K562 (cell line): ENCODE measurements at regions not wholly inside any gene's neighbourhood (a gene's known extent, or its start where the extent isn't known, plus 50 kb on each side); places are given as distances from the start of the nearest gene placed in this dataset.

Source experiments
- ATAC-seq: fragments of 200-7000 bp; cut with Tn5 transposase; 3 replicates; pipeline ENCODE4 v1.9.1; 2020; ENCODE audit warnings: moderate library complexity
- BruUV-seq: library from RNA; stranded (reverse); fragments of 400-500 nt; replicated peaks from 2 replicates; lab custom pipeline; 2021; lab: Mats Ljungman, UMichigan
- CTCF ChIA-PET: fragments of 300-600 bp; formaldehyde crosslinking; extraction: SDS; loops from one replicate; lab custom pipeline; 2021; ENCODE audit warnings: low intra/inter-chr PET ratio; lab: Yijun Ruan, JAX
- POLR2A ChIA-PET: fragments of 300-600, 350-650 bp; sonication (Branson Sonifier 250); formaldehyde crosslinking; extraction: SDS; loops from one replicate; lab custom pipeline; 2021; ENCODE audit warnings: antibody characterized with exemption, inconsistent platforms; lab: Yijun Ruan, JAX
- DNase-seq, 4 experiments: peaks; one replicate each; pipeline versions ENCODE4 v3.0.0 to v3.0.0-alpha.2; 2011 to 2018; ENCODE audit warnings: low spot score in 3 of 4, mixed read lengths in 3 of 4; ENCODE audit errors: extremely low read depth in 1 of 4
- FAIRE-seq: peaks from 2 replicates; lab custom pipeline; 2011; peaks lifted over from hg19 to GRCh38; lab: Jason Lieb, UNC
- H2AFZ ChIP-seq: 2 replicates; pipeline ENCODE4 v1.6.0; 2011; ENCODE audit warnings: low read depth, low read length, control low read depth, inconsistent platforms
- H3K27ac ChIP-seq: fragments of 200-600 bp; 3 replicates; pipeline ENCODE4 v1.8.0; 2011; ENCODE audit warnings: low read depth, mild to moderate bottlenecking, control low read depth, inconsistent platforms, low read length, moderate library complexity, mixed read lengths; ENCODE audit errors: extremely low read depth
- H3K27me3 ChIP-seq, 2 experiments: fragments of 300-600 bp in 1 of 2; 2 replicates in 1 of 2; 3 replicates in 1 of 2; pipeline versions ENCODE4 v1.6.0 to v1.8.0; 2011; ENCODE audit warnings: inconsistent platforms in 2 of 2, low read length in 2 of 2, mild to moderate bottlenecking in 1 of 2, mixed read lengths in 1 of 2, moderate library complexity in 1 of 2; ENCODE audit not compliant: control insufficient read depth in 2 of 2, insufficient read depth in 2 of 2
- H3K36me3 ChIP-seq: fragments of 300-600 bp; 3 replicates; pipeline ENCODE4 v1.8.0; 2011; ENCODE audit warnings: mild to moderate bottlenecking, low read length, inconsistent platforms; ENCODE audit not compliant: control insufficient read depth, insufficient read depth
- H3K4me1 ChIP-seq, 2 experiments: fragments of 200-600 bp in 1 of 2; replicated peaks in 1 of 2; 2 replicates in 1 of 2; 3 replicates in 1 of 2; pipeline versions ENCODE4 v1.5.1 to v1.8.0; 2011; ENCODE audit warnings: inconsistent platforms in 2 of 2, low read length in 2 of 2, mild to moderate bottlenecking in 1 of 2, mixed read lengths in 1 of 2, moderate library complexity in 1 of 2; ENCODE audit not compliant: control insufficient read depth in 2 of 2, insufficient read depth in 2 of 2
- H3K4me2 ChIP-seq: 2 replicates; pipeline ENCODE4 v1.6.1; 2011; ENCODE audit warnings: low read length, control low read depth, inconsistent platforms, mixed read lengths; ENCODE audit not compliant: insufficient read depth
- H3K4me3 ChIP-seq: fragments of 200-600 bp; sonication (generic), shearing (Covaris generic); 2 replicates; pipeline ENCODE4 v1.5.1; 2016; ENCODE audit warnings: control low read depth, inconsistent platforms
- H3K79me2 ChIP-seq: fragments of 200-600 bp; 3 replicates; pipeline ENCODE4 v1.8.0; 2011; ENCODE audit warnings: low read length, inconsistent platforms; ENCODE audit not compliant: control insufficient read depth, insufficient read depth
- H3K9ac ChIP-seq, 2 experiments: 2 replicates each; pipeline versions ENCODE4 v1.6.0 to v1.6.1; 2011; ENCODE audit warnings: low read depth in 2 of 2, low read length in 2 of 2, control low read depth in 1 of 2, inconsistent platforms in 1 of 2, mild to moderate bottlenecking in 1 of 2, mixed read lengths in 1 of 2; ENCODE audit not compliant: insufficient read depth in 1 of 2
- H3K9me1 ChIP-seq: one replicate; pipeline ENCODE4 v1.6.0; 2011; ENCODE audit warnings: inconsistent platforms, mild to moderate bottlenecking, low read length, moderate library complexity; ENCODE audit not compliant: control insufficient read depth, insufficient read depth
- H3K9me3 ChIP-seq: replicated peaks from 2 replicates; pipeline ENCODE4 v1.5.1; 2011; ENCODE audit warnings: low read depth, low read length, inconsistent platforms; ENCODE audit not compliant: control insufficient read depth, insufficient read depth
- H4K20me1 ChIP-seq: replicated peaks from 2 replicates; pipeline ENCODE4 v1.6.1; 2011; ENCODE audit warnings: low read length, inconsistent platforms, mixed read lengths; ENCODE audit not compliant: control insufficient read depth, insufficient read depth
- ARID3A ChIP-seq: IDR thresholded peaks from 2 replicates; pipeline ENCODE4 v1.6.1; 2012; ENCODE audit warnings: low read depth, low read length, improper control_type of control experiment, borderline replicate concordance
- BCLAF1 ChIP-seq, 2 experiments: fragments of 450-650 bp in 1 of 2; IDR thresholded peaks; 2 replicates each; pipeline ENCODE4 v1.6.1; 2011 to 2017; ENCODE audit warnings: low read depth in 2 of 2, antibody characterized with exemption in 1 of 2, borderline replicate concordance in 1 of 2, low read length in 1 of 2, mild to moderate bottlenecking in 1 of 2, mixed read lengths in 1 of 2; ENCODE audit not compliant: control insufficient read depth in 1 of 2
- CUX1 ChIP-seq: fragments of 200-800 bp; sonication (Bioruptor generic); IDR thresholded peaks from 2 replicates; pipeline ENCODE4 v1.6.1; 2016; ENCODE audit warnings: missing genetic modification characterization, missing compliant biosample characterization
- HDAC6 ChIP-seq: IDR thresholded peaks from 2 replicates; pipeline ENCODE4 v1.6.1; 2012; ENCODE audit warnings: low read depth, mild to moderate bottlenecking, control low read depth, inconsistent platforms, low read length, moderate library complexity
- HMGXB4 ChIP-seq: sonication (generic); formaldehyde crosslinking; IDR thresholded peaks from 2 replicates; pipeline ENCODE4 v1.8.1; 2023; ENCODE audit warnings: mild to moderate bottlenecking, missing genetic modification reagents
- POLR2AphosphoS5 ChIP-seq: IDR thresholded peaks from 2 replicates; pipeline ENCODE4 v1.6.1; 2011; ENCODE audit warnings: mild to moderate bottlenecking, low read depth, low read length, moderate library complexity; ENCODE audit not compliant: control insufficient read depth, insufficient read depth
- PPARD ChIP-seq: fragments of 250-450 bp; sonication (Bioruptor Pico); IDR thresholded peaks from 2 replicates; pipeline ENCODE4 v1.8.0; 2022; ENCODE audit warnings: inconsistent platforms, mild to moderate bottlenecking, moderate library complexity
- SRF ChIP-seq, 2 experiments: fragments of 250-450, 450-650 bp in 1 of 2; sonication (Bioruptor Pico) in 1 of 2; sonication (generic) in 1 of 2; formaldehyde crosslinking; IDR thresholded peaks; 2 replicates each; pipeline versions ENCODE4 v1.5.0 to v1.5.1; 2020 to 2022; ENCODE audit warnings: mild to moderate bottlenecking in 1 of 2, missing genetic modification reagents in 1 of 2
- WGBS: fragments of 100-300 bp; shearing (Covaris generic); methylation state at CpG from one replicate; pipeline ENCODE4 v1.1.6; 2016; ENCODE audit warnings: low coverage, mixed read lengths; ENCODE audit not compliant: insufficient coverage; ENCODE audit errors: missing lambda C conversion rate; 5-methylcytosine and 5-hydroxymethylcytosine counted together
- in situ Hi-C: fragments of 300-500 bp; cut with MboI; formaldehyde crosslinking; loops from 4 replicates; pipeline ENCODE4 v1.15.0; 2018; ENCODE audit warnings: inconsistent platforms, mixed read lengths
- intact Hi-C: fragments of 100-400 bp; cut with micrococcal nuclease; formaldehyde crosslinking; loops from 2 replicates; pipeline ENCODE4 v1.14.2; 2022

GRCh38 chr2:234672498-234673150 lies 175.7 kb upstream of the ARL4C start:
- 2% methylated on average over 7 of the region's 8 CpGs for WGBS
- ATAC-seq = no peak
- H4K20me1 ChIP-seq = no peaks in the 10 kb centered on the region
- ChIA-PET POLR2A (no interaction called here), CTCF (no interaction called here)
- DNase-seq = no peak
- H3K9me3 ChIP-seq = no peaks in the 10 kb centered on the region
- intact Hi-C loops = no loop called here
- H3K79me2 ChIP-seq = no peaks in the 10 kb centered on the region
- H3K27ac ChIP-seq = no peak overlapping the region
- BruUV-seq = no TSS peak
- H3K9ac ChIP-seq = no peak overlapping the region
- no peaks in the 10 kb centered on the region for H3K4me1 ChIP-seq
- no peaks in the 10 kb centered on the region for H3K36me3 ChIP-seq
- no peak overlapping the region for H3K4me2 ChIP-seq
- in situ Hi-C loops = no loop called here
- no peak for FAIRE-seq
- H3K4me3 ChIP-seq = no peak overlapping the region
- H3K9me1 ChIP-seq = no peaks in the 10 kb centered on the region
- H2AFZ ChIP-seq = no peak overlapping the region
- H3K27me3 ChIP-seq = no peaks in the 10 kb centered on the region
- no peak for TF ChIP-seq CUX1 (CRISPR knock-in tag)
- no peak for TF ChIP-seq HDAC6
- TF ChIP-seq BCLAF1 (IDR thresholded peaks at IDR 0.05; ENCODE audit: borderline replicate concordance in 1 of 2, control insufficient read depth in 1 of 2, low read depth in 2 of 2, low read length in 1 of 2) = no peak
- TF ChIP-seq HMGXB4 (CRISPR knock-in tag) = no peak
- no peak for TF ChIP-seq PPARD
- TF ChIP-seq SRF (CRISPR knock-in tag; IDR thresholded peaks at IDR 0.05) = no peak
- TF ChIP-seq ARID3A = no peak
- TF ChIP-seq POLR2AphosphoS5 = no peak
